Activated CD4-positive, alpha-beta T cell treated with anti-CD3 and anti-CD28 coated beads, Interleukin-2, amount 10 ng/mL, durations not matched to agents 24 days and 14 days (primary cell): ENCODE measurements at regions not wholly inside any gene's neighbourhood (a gene's known extent, or its start where the extent isn't known, plus 50 kb on each side); places are given as distances from the start of the nearest gene placed in this dataset.
"Not testable (repeated sequence)": the region's sequence is repeated elsewhere in the genome, so short reads cannot be mapped to it uniquely, and the experiment has no call there.

ENCODE experiments used
- DNase-seq: peaks from one replicate; pipeline ENCODE4 v3.0.0; 2022
- H3K27ac Mint-ChIP-seq: one replicate; pipeline ENCODE4 v1.8.0; 2022; ENCODE audit warnings: mild to moderate bottlenecking, mixed read lengths
- H3K27me3 Mint-ChIP-seq: one replicate; pipeline ENCODE4 v1.8.0; 2022; ENCODE audit warnings: mixed read lengths
- H3K36me3 Mint-ChIP-seq: one replicate; pipeline ENCODE4 v1.8.0; 2022; ENCODE audit warnings: low read depth, mild to moderate bottlenecking, mixed read lengths
- H3K4me1 Mint-ChIP-seq: one replicate; pipeline ENCODE4 v1.8.0; 2021; ENCODE audit warnings: mixed read lengths
- H3K4me3 Mint-ChIP-seq: one replicate; pipeline ENCODE4 v1.8.0; 2022; ENCODE audit warnings: mild to moderate bottlenecking, moderate library complexity, mixed read lengths
- H3K9me3 Mint-ChIP-seq: one replicate; pipeline ENCODE4 v1.8.0; 2021; ENCODE audit warnings: mixed read lengths
- intact Hi-C: fragments of 100-400 bp; cut with micrococcal nuclease; formaldehyde crosslinking; loops from one replicate; pipeline ENCODE4 v1.15.1; 2023

DNA sequence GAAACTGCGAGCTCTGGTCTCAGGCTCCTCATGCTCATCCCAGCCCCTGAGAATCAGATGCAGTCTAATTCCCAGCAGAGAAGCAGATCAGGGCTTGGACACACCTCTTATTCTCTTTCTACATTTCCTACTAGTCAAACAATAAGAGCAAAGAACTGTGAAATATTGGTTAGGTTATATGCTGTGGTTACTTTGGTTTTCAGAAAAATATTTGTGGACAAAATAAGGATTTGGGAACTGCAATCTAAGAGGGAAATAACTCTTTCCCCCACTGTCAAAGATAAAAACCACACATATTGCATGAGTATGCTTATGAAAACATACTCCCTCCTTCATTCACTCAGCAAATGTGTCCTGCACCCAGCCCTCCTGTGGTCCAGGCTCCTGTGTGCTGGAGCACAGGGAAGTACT, 164.5 kb upstream of the S1PR3 start:
- Mint-ChIP-seq H3K9me3 (peaks cover 3% of the 10 kb centered on the region), H3K4me1 (no peaks in the 10 kb centered on the region), H3K27me3 (peaks cover 33% of the 10 kb centered on the region), H3K27ac (no peak overlapping the region), H3K4me3 (no peak overlapping the region), H3K36me3 (peaks cover 1% of the 10 kb centered on the region)
- intact Hi-C loops, result no loop called here
- DNase-seq, result no peak

DNA sequence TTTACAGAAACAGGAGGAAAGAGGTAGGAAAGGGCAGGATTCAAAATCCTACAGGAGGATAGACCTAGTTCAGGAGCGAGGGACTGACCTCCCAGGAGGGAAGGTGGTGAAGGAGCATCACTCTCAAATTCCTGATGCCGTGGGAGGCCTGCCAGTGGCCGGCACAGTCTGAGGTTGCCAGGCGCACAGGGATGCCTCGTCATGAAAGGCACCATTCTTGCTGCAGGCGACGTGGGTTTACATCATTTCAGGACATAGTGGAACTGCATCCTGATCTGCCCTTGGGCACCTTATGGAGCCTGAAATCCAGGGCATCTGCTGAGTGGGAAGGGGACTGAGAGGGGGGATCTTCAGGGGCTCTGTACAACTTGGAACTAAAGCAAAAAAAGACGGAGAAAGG, 163.2 kb upstream of the S1PR3 start:
- no peak for DNase-seq
- no peak overlapping the region for H3K27ac Mint-ChIP-seq
- peaks cover 3% of the 10 kb centered on the region for H3K9me3 Mint-ChIP-seq
- H3K4me3 Mint-ChIP-seq, result no peak overlapping the region
- no peaks in the 10 kb centered on the region for H3K4me1 Mint-ChIP-seq
- H3K36me3 Mint-ChIP-seq, result peaks cover 1% of the 10 kb centered on the region
- H3K27me3 Mint-ChIP-seq, result peaks cover 44% of the 10 kb centered on the region
- intact Hi-C loops, result no loop called here

DNA sequence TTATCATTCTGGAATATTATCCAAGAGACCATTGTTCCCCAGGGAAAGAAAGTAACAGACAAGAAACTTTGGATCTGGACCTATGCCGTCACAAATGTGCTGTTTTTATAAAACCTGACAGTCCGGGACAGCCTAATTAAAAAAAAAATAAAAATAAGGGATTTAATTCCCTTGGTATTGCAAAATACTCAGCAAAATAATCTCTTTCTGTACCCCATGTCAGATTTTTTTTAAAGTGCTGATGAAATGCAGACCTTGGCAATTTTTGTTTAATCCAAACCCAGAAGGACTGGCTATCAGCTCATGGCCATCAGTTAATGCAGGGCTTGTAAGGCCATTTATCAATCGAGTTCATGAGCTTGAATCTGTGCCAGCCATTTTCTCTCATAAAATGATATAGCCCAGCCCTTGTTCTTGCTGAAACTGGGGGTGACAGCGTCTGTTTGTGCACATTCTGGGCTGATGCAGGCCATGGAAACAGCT, 162.7 kb upstream of the S1PR3 start:
- Mint-ChIP-seq H3K9me3 (no peaks in the 10 kb centered on the region), H3K27me3 (peaks cover 45% of the 10 kb centered on the region), H3K27ac (no peak overlapping the region), H3K4me1 (no peaks in the 10 kb centered on the region), H3K4me3 (no peak overlapping the region), H3K36me3 (no peaks in the 10 kb centered on the region)
- intact Hi-C loops, result no loop called here
- DNase-seq, result no peak

DNA sequence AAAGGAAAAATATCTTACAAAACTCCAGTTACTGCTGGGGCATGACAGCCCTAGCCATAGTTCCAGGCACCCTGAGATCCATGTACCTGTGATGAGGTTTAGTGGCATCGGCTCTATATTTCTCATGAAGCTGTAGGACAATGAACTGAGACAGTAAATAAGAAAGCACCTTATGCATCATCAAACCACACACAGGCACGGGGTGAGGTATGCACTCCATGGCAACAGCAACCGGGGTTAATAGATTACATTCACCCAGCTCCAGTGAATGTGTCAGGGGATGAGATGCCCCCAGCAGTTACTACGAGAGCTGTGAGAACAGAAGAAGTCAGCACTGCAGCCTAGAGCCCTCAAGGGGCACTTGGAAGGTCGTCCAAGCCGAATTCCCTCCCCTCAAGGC, 162.0 kb upstream of the S1PR3 start:
- no peaks in the 10 kb centered on the region for H3K9me3 Mint-ChIP-seq
- no peaks in the 10 kb centered on the region for H3K36me3 Mint-ChIP-seq
- intact Hi-C loops, result no loop called here
- peak; percentile 54 for DNase-seq
- H3K27me3 Mint-ChIP-seq, result peaks cover 52% of the 10 kb centered on the region
- H3K4me1 Mint-ChIP-seq, result no peaks in the 10 kb centered on the region
- H3K4me3 Mint-ChIP-seq, result no peak overlapping the region
- no peak overlapping the region for H3K27ac Mint-ChIP-seq

DNA sequence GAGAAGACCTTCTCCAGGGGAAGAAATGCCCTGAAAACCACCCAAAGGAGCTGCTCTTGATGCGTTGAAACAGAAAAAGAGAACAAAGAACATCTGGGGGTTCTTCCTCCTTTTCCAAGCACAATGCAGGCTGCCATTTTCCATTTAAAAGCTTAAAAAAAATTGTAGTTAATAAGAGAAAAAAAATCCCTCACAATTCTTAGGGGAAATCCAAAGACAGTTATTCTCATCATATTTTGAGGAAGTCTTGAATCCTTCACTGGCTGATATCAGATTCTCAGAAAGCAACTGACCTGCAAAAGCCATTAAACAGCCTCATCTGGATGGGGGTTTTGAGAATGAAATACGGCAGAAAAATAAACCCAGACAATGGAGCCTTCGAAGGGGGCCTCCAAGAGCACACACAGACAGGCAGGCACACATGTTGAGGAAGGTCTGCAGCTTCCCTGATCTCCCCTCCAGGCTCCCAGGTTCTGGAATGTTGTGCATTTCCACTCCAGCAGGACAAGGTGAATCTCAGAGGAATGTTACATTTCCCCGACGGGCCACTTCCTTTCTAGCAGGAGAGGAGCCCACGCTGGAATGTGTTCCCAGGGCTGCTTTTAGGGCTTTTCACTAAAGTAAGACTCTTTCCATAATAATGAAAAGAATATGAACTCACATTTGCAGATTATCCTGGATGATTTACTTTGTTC, 159.4 kb upstream of the S1PR3 start:
- DNase-seq, result peak; percentile 42
- Mint-ChIP-seq H3K36me3 (no peaks in the 10 kb centered on the region), H3K27ac (no peak overlapping the region), H3K9me3 (no peaks in the 10 kb centered on the region), H3K4me3 (no peak overlapping the region), H3K27me3 (peaks cover 60% of the 10 kb centered on the region), H3K4me1 (peaks cover 9% of the 10 kb centered on the region)
- intact Hi-C loops, result no loop called here

DNA sequence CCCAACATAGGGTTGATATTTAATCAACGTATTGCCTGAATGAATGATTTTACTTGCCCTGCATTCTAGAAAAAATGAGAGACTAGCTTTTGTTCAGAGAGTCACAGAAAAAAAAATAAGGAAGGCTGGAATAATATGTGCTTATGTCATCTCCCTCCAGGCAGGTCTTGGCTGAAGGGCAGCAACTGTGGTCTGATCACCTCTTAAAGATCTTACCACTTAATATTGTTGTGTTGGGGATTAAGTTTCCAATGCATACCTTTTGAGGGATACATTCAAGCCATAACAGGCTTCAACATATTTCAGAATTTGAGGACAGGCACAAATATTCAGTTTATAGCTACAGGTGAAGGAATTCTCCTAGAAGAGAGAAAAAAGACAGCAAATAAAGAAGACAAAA, 157.3 kb upstream of the S1PR3 start:
- Mint-ChIP-seq H3K36me3 (no peaks in the 10 kb centered on the region), H3K27ac (no peak overlapping the region), H3K4me1 (peaks cover 9% of the 10 kb centered on the region), H3K9me3 (no peaks in the 10 kb centered on the region), H3K4me3 (no peak overlapping the region), H3K27me3 (peaks cover 71% of the 10 kb centered on the region)
- no peak for DNase-seq
- intact Hi-C loops, result no loop called here

DNA sequence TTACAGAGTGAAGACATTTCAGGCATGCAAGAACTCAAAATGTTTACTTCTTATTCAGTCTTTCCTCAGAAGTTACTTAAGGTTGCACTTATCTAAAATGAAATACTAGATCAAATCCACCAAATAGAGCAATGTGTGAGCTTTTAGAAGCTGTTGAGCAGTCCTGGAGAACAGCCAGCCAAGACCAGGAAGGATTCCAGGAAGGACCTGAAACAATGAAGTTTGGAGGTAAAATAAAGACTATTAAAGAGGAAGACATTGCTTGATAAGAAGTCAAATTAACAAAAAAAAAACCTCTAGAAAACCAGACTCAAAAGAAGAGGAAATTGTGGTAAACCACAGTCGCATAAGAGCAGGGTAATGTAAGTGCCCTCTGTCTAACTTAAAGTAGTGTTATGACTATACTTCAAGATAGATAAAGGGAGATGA, 156.2 kb upstream of the S1PR3 start:
- Mint-ChIP-seq H3K4me3 (no peak overlapping the region), H3K27ac (peak overlapping the region; percentile 54), H3K9me3 (no peaks in the 10 kb centered on the region), H3K4me1 (peaks cover 9% of the 10 kb centered on the region), H3K36me3 (no peaks in the 10 kb centered on the region), H3K27me3 (peaks cover 68% of the 10 kb centered on the region)
- peak; percentile 69 for DNase-seq
- intact Hi-C loops, result loop anchor here (5.0 kb wide), 1 partner anchor 152 kb away; no protein-coding TSS in a partner anchor

DNA sequence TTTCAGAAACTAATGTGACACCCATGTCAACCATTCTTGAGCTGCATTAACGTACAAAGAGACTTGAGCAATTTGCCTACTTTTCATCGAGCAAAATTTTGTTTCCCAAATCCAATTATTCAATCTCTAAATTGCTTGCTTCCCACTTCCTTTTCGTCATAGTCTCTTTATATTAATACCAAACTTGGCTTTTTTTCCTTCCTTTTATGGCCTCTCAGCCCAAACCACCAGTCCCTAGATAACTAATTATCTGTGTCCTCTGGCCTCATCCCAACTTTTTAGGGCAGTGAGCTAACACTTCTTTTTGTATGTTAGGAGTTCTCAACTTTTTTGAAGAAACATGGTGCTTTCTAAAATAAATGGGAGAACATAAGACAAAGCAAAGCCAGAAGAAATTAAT, 155.5 kb upstream of the S1PR3 start:
- no peaks in the 10 kb centered on the region for H3K9me3 Mint-ChIP-seq
- H3K36me3 Mint-ChIP-seq, result no peaks in the 10 kb centered on the region
- no peak overlapping the region for H3K4me3 Mint-ChIP-seq
- H3K4me1 Mint-ChIP-seq, result peaks cover 9% of the 10 kb centered on the region
- intact Hi-C loops, result loop anchor here (5.0 kb wide), 1 partner anchor 152 kb away; no protein-coding TSS in a partner anchor
- H3K27ac Mint-ChIP-seq, result no peak overlapping the region
- H3K27me3 Mint-ChIP-seq, result peaks cover 67% of the 10 kb centered on the region
- DNase-seq, result peak; percentile 22

DNA sequence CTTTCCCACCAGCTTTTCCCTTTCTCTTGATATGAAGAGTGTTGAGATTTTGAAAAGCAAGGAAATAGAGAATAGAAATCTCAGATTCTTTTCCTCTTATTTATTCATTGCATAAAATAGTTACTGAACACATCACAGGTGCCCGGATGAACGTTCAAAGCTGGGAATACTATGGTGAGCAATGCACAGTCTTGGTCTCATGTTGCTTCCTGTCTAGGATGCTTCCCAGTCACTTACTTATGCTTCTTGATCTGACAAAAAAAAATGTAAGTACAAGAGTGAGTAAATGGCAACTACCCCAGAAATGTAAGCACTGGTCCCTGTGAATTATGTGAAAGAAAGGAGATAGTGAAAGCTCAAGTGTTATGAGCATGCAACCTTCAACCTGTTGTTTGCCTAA, 153.5 kb upstream of the S1PR3 start:
- Mint-ChIP-seq H3K27me3 (peaks cover 54% of the 10 kb centered on the region), H3K9me3 (no peaks in the 10 kb centered on the region), H3K36me3 (no peaks in the 10 kb centered on the region), H3K27ac (no peak overlapping the region), H3K4me1 (peaks cover 9% of the 10 kb centered on the region), H3K4me3 (no peak overlapping the region)
- intact Hi-C loops, result loop anchor here (5.0 kb wide), 1 partner anchor 150 kb away; no protein-coding TSS in a partner anchor
- no peak for DNase-seq

DNA sequence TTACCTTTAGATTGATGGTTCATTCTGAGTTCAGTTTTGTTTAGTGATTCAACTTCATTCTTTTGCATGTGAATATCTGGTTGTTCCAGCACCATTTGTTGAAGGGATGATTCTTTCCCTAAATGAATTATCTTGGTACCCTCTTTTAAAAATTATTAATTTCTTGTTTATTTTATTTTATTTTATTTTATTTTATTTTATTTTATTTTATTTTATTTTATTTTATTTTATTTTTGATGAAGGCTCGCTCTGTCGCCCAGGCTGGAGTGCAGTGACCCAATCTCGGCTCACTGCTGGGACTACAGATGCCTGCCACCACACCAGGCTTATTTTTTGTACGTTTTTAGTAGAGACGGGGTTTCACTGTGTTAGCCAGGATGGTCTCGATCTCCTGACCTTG, 141.4 kb upstream of the S1PR3 start:
- H3K4me1 Mint-ChIP-seq, intact Hi-C loops, H3K36me3 Mint-ChIP-seq, H3K27ac Mint-ChIP-seq, H3K4me3 Mint-ChIP-seq, DNase-seq: not testable (repeated sequence)
- H3K9me3 Mint-ChIP-seq, result peaks cover 10% of the 10 kb centered on the region
- H3K27me3 Mint-ChIP-seq, result peaks cover 27% of the 10 kb centered on the region

DNA sequence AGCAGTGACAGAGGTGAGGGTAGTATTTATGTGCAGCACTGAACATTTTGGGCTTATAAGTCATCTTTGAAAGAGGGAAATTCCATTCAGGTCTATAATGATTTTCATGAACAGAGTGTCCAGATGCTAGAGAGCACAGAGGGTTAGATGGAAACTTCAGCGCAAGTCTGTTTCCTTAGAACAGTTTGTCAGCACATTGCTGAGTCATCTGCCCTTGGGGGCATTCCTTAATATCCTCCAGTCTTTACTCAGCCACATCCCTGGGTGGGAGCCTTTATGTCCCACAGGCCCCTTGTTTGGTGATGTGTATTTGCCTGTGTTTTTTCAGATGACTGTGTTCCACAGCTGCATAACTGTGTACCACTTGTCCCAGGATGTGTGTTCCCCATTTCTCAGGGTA, 138.5 kb upstream of the S1PR3 start:
- no peak for DNase-seq
- peaks cover 35% of the 10 kb centered on the region for H3K27me3 Mint-ChIP-seq
- H3K4me1 Mint-ChIP-seq, result no peaks in the 10 kb centered on the region
- intact Hi-C loops, result no loop called here
- no peak overlapping the region for H3K27ac Mint-ChIP-seq
- no peak overlapping the region for H3K4me3 Mint-ChIP-seq
- H3K9me3 Mint-ChIP-seq, result peaks cover 8% of the 10 kb centered on the region
- no peaks in the 10 kb centered on the region for H3K36me3 Mint-ChIP-seq

DNA sequence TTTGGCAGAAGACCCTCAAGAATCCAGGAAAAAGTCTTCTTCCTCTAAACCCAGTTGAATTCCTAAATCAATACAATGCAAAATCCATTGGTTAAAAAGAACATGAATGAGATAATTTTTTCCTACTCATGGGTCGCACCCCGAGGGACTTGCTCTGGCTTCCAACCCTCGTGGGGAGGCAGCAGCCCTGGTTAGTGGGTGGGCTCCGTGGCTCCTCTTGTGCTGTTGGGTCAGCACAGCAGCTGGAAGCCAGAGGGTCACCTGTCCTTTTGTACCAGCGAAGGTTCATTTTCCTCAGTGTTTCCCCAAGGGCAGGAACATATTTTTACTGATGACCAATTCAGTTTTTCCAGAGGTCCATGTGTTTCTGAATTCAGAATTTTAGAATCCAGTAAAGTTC, 120.6 kb upstream of the S1PR3 start:
- Mint-ChIP-seq H3K27ac (no peak overlapping the region), H3K36me3 (no peaks in the 10 kb centered on the region), H3K9me3 (no peaks in the 10 kb centered on the region), H3K4me1 (no peaks in the 10 kb centered on the region), H3K27me3 (peaks cover 17% of the 10 kb centered on the region), H3K4me3 (no peak overlapping the region)
- intact Hi-C loops, result no loop called here
- no peak for DNase-seq

DNA sequence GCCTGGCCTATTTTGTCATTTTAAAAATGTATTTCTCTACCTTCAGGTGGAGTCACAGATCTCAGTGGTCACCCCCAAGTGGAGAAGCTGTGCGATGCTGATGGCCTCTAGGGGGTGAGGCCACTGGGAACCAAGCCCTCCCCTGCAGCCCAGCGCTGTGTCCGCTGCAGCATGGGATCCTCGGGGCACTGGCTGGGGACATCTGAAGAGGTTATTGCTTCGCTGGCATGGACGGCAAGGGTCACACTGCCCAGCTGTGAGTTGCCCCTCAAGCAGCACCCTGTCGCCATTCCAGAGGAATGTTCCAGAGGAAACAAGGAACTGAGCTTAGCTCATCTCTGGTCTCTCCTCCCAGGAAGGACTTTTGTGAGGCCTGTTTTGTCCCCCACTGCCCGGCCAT, 119.6 kb upstream of the S1PR3 start:
- H3K4me1 Mint-ChIP-seq, result no peaks in the 10 kb centered on the region
- no peaks in the 10 kb centered on the region for H3K9me3 Mint-ChIP-seq

DNA sequence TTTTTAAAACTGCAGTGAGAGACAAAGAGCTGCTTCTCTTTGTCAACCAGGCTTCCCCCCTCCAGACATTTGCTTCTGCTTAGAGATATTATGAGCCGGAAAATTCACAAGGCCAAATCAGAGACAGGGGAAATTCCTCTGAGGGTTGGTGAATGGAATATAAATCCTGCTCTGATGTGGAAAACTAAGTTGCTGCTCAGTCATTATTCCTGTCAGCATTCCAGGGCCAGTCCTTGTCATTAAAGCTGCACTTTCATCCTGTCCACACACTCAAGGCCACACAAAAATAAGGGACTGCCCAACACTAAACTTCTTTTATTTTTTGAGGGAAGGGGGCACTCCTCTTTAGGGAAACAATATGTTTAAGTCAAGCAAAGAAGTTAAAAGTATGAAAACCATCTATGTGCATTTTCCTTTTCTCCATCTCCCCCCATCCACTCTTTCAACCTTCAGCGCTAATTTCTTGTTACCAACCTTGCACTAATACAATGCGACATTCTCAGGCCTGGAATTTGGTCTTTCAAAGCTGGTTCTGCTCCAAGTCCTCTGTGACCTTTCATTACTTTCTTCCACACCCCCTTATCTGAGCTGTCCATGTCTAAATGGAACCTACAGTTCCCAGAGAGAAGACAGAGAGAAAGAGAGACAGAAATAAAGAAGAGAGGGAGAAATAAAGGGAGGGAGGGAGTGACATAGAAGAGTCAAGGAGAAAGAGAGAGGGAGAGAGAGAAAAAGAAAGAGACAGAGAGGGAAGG, 118.9 kb upstream of the S1PR3 start:
- DNase-seq, result no peak
- H3K36me3 Mint-ChIP-seq, result no peaks in the 10 kb centered on the region
- no peak overlapping the region for H3K4me3 Mint-ChIP-seq
- peaks cover 13% of the 10 kb centered on the region for H3K27me3 Mint-ChIP-seq
- no peaks in the 10 kb centered on the region for H3K9me3 Mint-ChIP-seq
- H3K4me1 Mint-ChIP-seq, result no peaks in the 10 kb centered on the region
- H3K27ac Mint-ChIP-seq, result no peak overlapping the region
- intact Hi-C loops, result no loop called here

More for the DNA sequence above, 119.6 kb upstream of the S1PR3 start:
- Mint-ChIP-seq H3K36me3 (no peaks in the 10 kb centered on the region), H3K4me3 (no peak overlapping the region), H3K27me3 (peaks cover 17% of the 10 kb centered on the region), H3K27ac (no peak overlapping the region)
- no peak for DNase-seq
- intact Hi-C loops, result no loop called here
